Adrenal gland (tissue), 5 donors: ENCODE measurements at regions not wholly inside any gene's neighbourhood (a gene's known extent, or its start where the extent isn't known, plus 50 kb on each side); places are given as distances from the start of the nearest gene placed in this dataset.

ENCODE experiments used
- CTCF ChIP-seq, 6 experiments: fragments of 450-650 bp in 4 of 6; fragments of 200-600 bp in 2 of 6; sonication (generic) in 1 of 6; IDR thresholded peaks; 1 replicate in 5 of 6; 2 replicates in 1 of 6; pipeline versions ENCODE4 v1.5.1 to v1.8.0; 2016 to 2021; ENCODE audit warnings: antibody characterized with exemption in 6 of 6, mild to moderate bottlenecking in 2 of 6, moderate library complexity in 1 of 6
- POLR2A ChIP-seq, 2 donors: fragments of 450-650 bp; IDR thresholded peaks; one replicate each; pipeline ENCODE4 v1.6.1; 2017; ENCODE audit warnings: antibody characterized with exemption in 2 of 2, mild to moderate bottlenecking in 2 of 2, moderate library complexity in 1 of 2
- donor health status: DM: no; HTN: no; CAD: no.

- TF ChIP-seq CTCF (IDR thresholded peaks at IDR 0.05) (no peak), POLR2A (IDR thresholded peaks at IDR 0.05) (no peak)
Observed at GRCh38 chr4:132015321-132015720, 1133.8 kb upstream of the PCDH10 start.
